OCI-LY1 (cell line): ENCODE measurements at regions not wholly inside any gene's neighbourhood (a gene's known extent, or its start where the extent isn't known, plus 50 kb on each side); places are given as distances from the start of the nearest gene placed in this dataset.

Experiments
- CTCF ChIP-seq: fragments of 200-600 bp; sonication (generic), shearing (Covaris generic); IDR thresholded peaks from 2 replicates; pipeline ENCODE4 v1.5.1; 2017; ENCODE audit warnings: mild to moderate bottlenecking, antibody characterized with exemption, low read length, moderate library complexity, mixed read lengths
- EZH2 ChIP-seq: fragments of 200-600 bp; sonication (generic), shearing (Covaris generic); IDR thresholded peaks from 2 replicates; pipeline ENCODE4 v1.8.0; 2017; ENCODE audit warnings: borderline replicate concordance, mixed run types, mild to moderate bottlenecking, antibody characterized with exemption, low read length, moderate library complexity, mixed read lengths

- TF ChIP-seq CTCF = no peak
- TF ChIP-seq EZH2 = no peak
Measured at GRCh38 chr21:35938446-35938845, 121.9 kb downstream of the SETD4 start.
